ENCODE measurements at regions not wholly inside any gene's neighbourhood (a gene's known extent, or its start where the extent isn't known, plus 50 kb on each side); places are given as distances from the start of the nearest gene placed in this dataset.
A peak's percentile ranks its signal among the peaks of the same experiment; 100 is the strongest.

- Histone ChIP-seq H3K56ac (replicated peaks; ENCODE audit: insufficient read length, low read depth, low read length) (no peak overlapping the region), H4K91ac (replicated peaks; ENCODE audit: insufficient read length, low read length) (peak overlapping the region; percentile 68), H3K4me3 (ENCODE audit: extremely low read depth in 1 of 4, insufficient read depth in 2 of 4, low read depth in 3 of 4, low read length in 4 of 4) (no peak overlapping the region), H2BK15ac (ENCODE audit: low read length) (no peak overlapping the region), H2BK12ac (ENCODE audit: low read depth, low read length) (no peak overlapping the region), H2AFZ (ENCODE audit: low read length) (no peak overlapping the region), H3K27me3 (replicated peaks in 1 of 4; ENCODE audit: control insufficient read depth in 3 of 4, extremely low read depth in 1 of 4, insufficient read depth in 3 of 4, low read length in 3 of 4) (no peaks in the 10 kb centered on the region), H3K79me1 (ENCODE audit: low read depth, low read length) (no peaks in the 10 kb centered on the region), H3K14ac (ENCODE audit: insufficient read length) (no peak overlapping the region), H3K9ac (replicated peaks in 1 of 4; ENCODE audit: extremely low read depth in 1 of 4, low read depth in 3 of 4, low read length in 3 of 4) (no peak overlapping the region), H2AK5ac (ENCODE audit: low read depth, low read length) (no peak overlapping the region), H3K23me2 (ENCODE audit: low read depth, low read length) (no peaks in the 10 kb centered on the region), H4K5ac (ENCODE audit: insufficient read length, low read depth, low read length) (no peak overlapping the region), H4K20me1 (replicated peaks in 1 of 2; ENCODE audit: control insufficient read depth in 1 of 2, insufficient read depth in 2 of 2, low read length in 2 of 2) (no peaks in the 10 kb centered on the region), H3K79me2 (ENCODE audit: control insufficient read depth in 1 of 2, insufficient read depth in 2 of 2, low read length in 2 of 2) (no peaks in the 10 kb centered on the region), H3K4ac (replicated peaks; ENCODE audit: insufficient read length, low read depth, low read length) (no peak overlapping the region), H3K9me3 (ENCODE audit: insufficient read depth in 2 of 2, low read depth in 1 of 2, low read length in 1 of 2) (no peaks in the 10 kb centered on the region), H3K27ac (ENCODE audit: low read depth, low read length) (no peak overlapping the region), H2BK5ac (ENCODE audit: low read depth, low read length) (no peak overlapping the region), H3K4me2 (ENCODE audit: insufficient read depth in 1 of 2, low read depth in 2 of 2, low read length in 2 of 2) (no peak overlapping the region), H3K4me1 (replicated peaks in 1 of 4; ENCODE audit: control insufficient read depth in 3 of 4, insufficient read depth in 4 of 4, low read length in 3 of 4) (no peaks in the 10 kb centered on the region), H2BK120ac (replicated peaks; ENCODE audit: low read depth, low read length) (no peak overlapping the region), H3K36me3 (ENCODE audit: control insufficient read depth in 2 of 4, insufficient read depth in 4 of 4, low read length in 3 of 4) (no peaks in the 10 kb centered on the region), H4K8ac (ENCODE audit: extremely low read depth, insufficient read depth, low read length) (no peak overlapping the region), H3K23ac (ENCODE audit: insufficient read length) (no peak overlapping the region), H3K18ac (ENCODE audit: extremely low read depth, low read length) (no peak overlapping the region), H2BK20ac (ENCODE audit: low read length) (0 out of 2 replicates have a peak overlapping the region, but pooled peaks have one; percentile 35)
- CTCF ChIA-PET (ENCODE audit: partially characterized antibody), result no interaction called here
- 78% methylated on average over 5 of the region's 5 CpGs; no CpG with 5 or more reads in 1 of the 2 experiments for whole genome bisulfite sequencing, 2 experiments (ENCODE audit: extremely low coverage in 1 of 2, insufficient coverage in 1 of 2, insufficient read length in 1 of 2, insufficient replicate concordance in 2 of 2, low coverage in 1 of 2, low lambda C conversion rate in 2 of 2, missing lambda C conversion rate in 1 of 2)
- DNase-seq (ENCODE audit: low read depth in 1 of 2, low spot score in 2 of 2) (no peak), FAIRE-seq (no peak)
- POLR2A ChIA-PET (ENCODE audit: partially characterized antibody), result no interaction called here
- TF ChIP-seq MAFK (IDR thresholded peaks at IDR 0.05; ENCODE audit: low read depth, low read length), result no peak
- TF ChIP-seq CTBP2 (IDR thresholded peaks at IDR 0.05; ENCODE audit: borderline replicate concordance, insufficient read depth, insufficient read length, low read length), result no peak
- TF ChIP-seq EZH2 (IDR thresholded peaks at IDR 0.05; ENCODE audit: low read depth, low read length, severe bottlenecking), result no peak
- no peak for TF ChIP-seq BACH1 (IDR thresholded peaks at IDR 0.05; ENCODE audit: low read length)
- no peak for TF ChIP-seq TCF12 (IDR thresholded peaks at IDR 0.05; ENCODE audit: low read depth, low read length)
- no peak for TF ChIP-seq GABPA (IDR thresholded peaks at IDR 0.05; ENCODE audit: borderline replicate concordance, insufficient read depth, low read length)
- TF ChIP-seq JUND (IDR thresholded peaks at IDR 0.05; ENCODE audit: low read length), result no peak
- no peak for TF ChIP-seq BRCA1 (IDR thresholded peaks at IDR 0.05; ENCODE audit: low read depth, low read length)
- TF ChIP-seq, protein P1, sequence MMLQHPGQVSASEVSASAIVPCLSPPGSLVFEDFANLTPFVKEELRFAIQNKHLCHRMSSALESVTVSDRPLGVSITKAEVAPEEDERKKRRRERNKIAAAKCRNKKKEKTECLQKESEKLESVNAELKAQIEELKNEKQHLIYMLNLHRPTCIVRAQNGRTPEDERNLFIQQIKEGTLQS (IDR thresholded peaks at IDR 0.05; ENCODE audit: insufficient read depth, low read depth, low read length), result no peak
- no peak for TF ChIP-seq TBP (IDR thresholded peaks at IDR 0.05; ENCODE audit: low read depth, low read length)
- no peak for TF ChIP-seq SRF (IDR thresholded peaks at IDR 0.05; ENCODE audit: low read depth, low read length)
- TF ChIP-seq KDM4A (IDR thresholded peaks at IDR 0.05; ENCODE audit: low read depth, low read length, severe bottlenecking), result no peak
- no peak for TF ChIP-seq FOSL1 (IDR thresholded peaks at IDR 0.05; ENCODE audit: insufficient read depth, low read depth, low read length)
- no peak for TF ChIP-seq YY1 (IDR thresholded peaks at IDR 0.05; ENCODE audit: low read depth, low read length)
Measured at GRCh38 chr20:4439461-4439860, 190.4 kb upstream of the ADRA1D start.

Data from H1 (cell line).